ENCODE measurements at regions not wholly inside any gene's neighbourhood (a gene's known extent, or its start where the extent isn't known, plus 50 kb on each side); places are given as distances from the start of the nearest gene placed in this dataset.

- Histone ChIP-seq H3K9me3 (ENCODE audit: control insufficient read depth in 2 of 2, insufficient read depth in 1 of 2, low read depth in 1 of 2, low read length in 1 of 2) (no peaks in the 10 kb centered on the region), H3K27ac (ENCODE audit: low read depth in 2 of 2, low read length in 1 of 2) (no peak overlapping the region), H3K4me1 (ENCODE audit: control insufficient read depth in 2 of 2, insufficient read depth in 2 of 2, low read length in 1 of 2) (no peaks in the 10 kb centered on the region), H3K27me3 (ENCODE audit: control insufficient read depth in 1 of 2, insufficient read depth in 2 of 2, low read length in 2 of 2) (no peaks in the 10 kb centered on the region), H3K36me3 (ENCODE audit: control insufficient read depth in 2 of 2, insufficient read depth in 2 of 2, low read length in 1 of 2) (no peaks in the 10 kb centered on the region), H3K4me3 (ENCODE audit: low read depth in 1 of 2, low read length in 2 of 2) (no peak overlapping the region)
- WGBS, 2 donors, result 38 to 58% methylated on average over 7 of the region's 7 CpGs
Measured at GRCh38 chr5:74415695-74416102, 224.8 kb downstream of the ENC1 start.

GRCh38 chr5:74414228-74414627 is 226.3 kb downstream of the ENC1 start:
- H3K9me3 ChIP-seq (ENCODE audit: control insufficient read depth in 2 of 2, insufficient read depth in 1 of 2, low read depth in 1 of 2, low read length in 1 of 2), result no peaks in the 10 kb centered on the region
- no peak overlapping the region for H3K4me3 ChIP-seq (ENCODE audit: low read depth in 1 of 2, low read length in 2 of 2)
- no peaks in the 10 kb centered on the region for H3K36me3 ChIP-seq (ENCODE audit: control insufficient read depth in 2 of 2, insufficient read depth in 2 of 2, low read length in 1 of 2)
- no peaks in the 10 kb centered on the region for H3K4me1 ChIP-seq (ENCODE audit: control insufficient read depth in 2 of 2, insufficient read depth in 2 of 2, low read length in 1 of 2)
- H3K27me3 ChIP-seq (ENCODE audit: control insufficient read depth in 1 of 2, insufficient read depth in 2 of 2, low read length in 2 of 2), result no peaks in the 10 kb centered on the region
- WGBS, 2 donors, result 92 to 93% methylated on average over 2 of the region's 2 CpGs
- no peak overlapping the region for H3K27ac ChIP-seq (ENCODE audit: low read depth in 2 of 2, low read length in 1 of 2)

- 74% methylated on average over 3 of the region's 3 CpGs for WGBS, 2 donors
- H3K27ac ChIP-seq (ENCODE audit: low read depth in 2 of 2, low read length in 1 of 2), result no peak overlapping the region
Measured at GRCh38 chr5:74413403-74414048, 227.0 kb downstream of the ENC1 start.

GRCh38 chr5:74412066-74412465 is 228.5 kb downstream of the ENC1 start:
- H3K36me3 ChIP-seq (ENCODE audit: control insufficient read depth in 2 of 2, insufficient read depth in 2 of 2, low read length in 1 of 2), result no peaks in the 10 kb centered on the region

More at GRCh38 chr5:74413403-74414048, 227.0 kb downstream of the ENC1 start:
- H3K27me3 ChIP-seq (ENCODE audit: control insufficient read depth in 1 of 2, insufficient read depth in 2 of 2, low read length in 2 of 2), result no peaks in the 10 kb centered on the region
- no peak overlapping the region for H3K4me3 ChIP-seq (ENCODE audit: low read depth in 1 of 2, low read length in 2 of 2)
- no peaks in the 10 kb centered on the region for H3K4me1 ChIP-seq (ENCODE audit: control insufficient read depth in 2 of 2, insufficient read depth in 2 of 2, low read length in 1 of 2)
- no peaks in the 10 kb centered on the region for H3K36me3 ChIP-seq (ENCODE audit: control insufficient read depth in 2 of 2, insufficient read depth in 2 of 2, low read length in 1 of 2)
- H3K9me3 ChIP-seq (ENCODE audit: control insufficient read depth in 2 of 2, insufficient read depth in 1 of 2, low read depth in 1 of 2, low read length in 1 of 2), result no peaks in the 10 kb centered on the region

GRCh38 chr5:74409712-74410111 is 230.8 kb downstream of the ENC1 start:
- no peak overlapping the region for H3K4me3 ChIP-seq (ENCODE audit: low read depth in 1 of 2, low read length in 2 of 2)
- H3K9me3 ChIP-seq (ENCODE audit: control insufficient read depth in 2 of 2, insufficient read depth in 1 of 2, low read depth in 1 of 2, low read length in 1 of 2), result no peaks in the 10 kb centered on the region
- H3K27me3 ChIP-seq (ENCODE audit: control insufficient read depth in 1 of 2, insufficient read depth in 2 of 2, low read length in 2 of 2), result no peaks in the 10 kb centered on the region
- H3K27ac ChIP-seq (ENCODE audit: low read depth in 2 of 2, low read length in 1 of 2), result no peak overlapping the region
- H3K36me3 ChIP-seq (ENCODE audit: control insufficient read depth in 2 of 2, insufficient read depth in 2 of 2, low read length in 1 of 2), result no peaks in the 10 kb centered on the region
- H3K4me1 ChIP-seq (ENCODE audit: control insufficient read depth in 2 of 2, insufficient read depth in 2 of 2, low read length in 1 of 2), result no peaks in the 10 kb centered on the region

More at GRCh38 chr5:74412066-74412465, 228.5 kb downstream of the ENC1 start:
- no peak overlapping the region for H3K4me3 ChIP-seq (ENCODE audit: low read depth in 1 of 2, low read length in 2 of 2)
- H3K27me3 ChIP-seq (ENCODE audit: control insufficient read depth in 1 of 2, insufficient read depth in 2 of 2, low read length in 2 of 2), result no peaks in the 10 kb centered on the region
- H3K9me3 ChIP-seq (ENCODE audit: control insufficient read depth in 2 of 2, insufficient read depth in 1 of 2, low read depth in 1 of 2, low read length in 1 of 2), result no peaks in the 10 kb centered on the region
- 0 to 45% methylated on average over 1 of the region's 1 CpG for WGBS, 2 donors
- H3K27ac ChIP-seq (ENCODE audit: low read depth in 2 of 2, low read length in 1 of 2), result no peak overlapping the region
- no peaks in the 10 kb centered on the region for H3K4me1 ChIP-seq (ENCODE audit: control insufficient read depth in 2 of 2, insufficient read depth in 2 of 2, low read length in 1 of 2)

DNA sequence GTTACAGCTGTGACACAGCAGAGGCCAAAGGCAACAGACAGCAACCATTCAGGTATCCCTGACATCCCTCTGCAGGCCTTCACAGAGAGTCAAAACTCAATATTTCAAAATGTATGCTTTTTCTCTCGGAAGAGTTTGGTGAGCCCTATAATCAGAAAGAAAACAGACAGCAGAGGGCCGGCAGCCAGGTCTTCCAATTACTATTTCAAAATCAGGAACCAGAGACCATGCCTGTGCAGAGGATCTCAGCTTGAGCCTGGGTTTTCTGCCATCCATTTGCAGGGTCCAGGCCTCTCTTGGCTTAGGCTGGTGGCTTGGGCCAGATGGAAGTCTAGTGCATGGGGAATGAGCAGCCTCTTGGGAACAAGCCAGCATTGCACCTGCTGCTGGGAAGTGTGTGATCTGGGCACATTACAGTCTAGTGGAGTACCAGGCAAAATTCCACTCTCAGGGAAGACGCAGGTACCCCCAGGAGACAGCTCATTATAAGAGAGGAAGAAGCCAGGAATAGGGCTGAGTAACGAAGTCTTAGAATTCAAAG is 231.3 kb downstream of the ENC1 start:
- Histone ChIP-seq H3K27ac (ENCODE audit: low read depth in 2 of 2, low read length in 1 of 2) (no peak overlapping the region), H3K4me3 (ENCODE audit: low read depth in 1 of 2, low read length in 2 of 2) (no peak overlapping the region), H3K27me3 (ENCODE audit: control insufficient read depth in 1 of 2, insufficient read depth in 2 of 2, low read length in 2 of 2) (no peaks in the 10 kb centered on the region), H3K4me1 (ENCODE audit: control insufficient read depth in 2 of 2, insufficient read depth in 2 of 2, low read length in 1 of 2) (no peaks in the 10 kb centered on the region), H3K36me3 (ENCODE audit: control insufficient read depth in 2 of 2, insufficient read depth in 2 of 2, low read length in 1 of 2) (no peaks in the 10 kb centered on the region), H3K9me3 (ENCODE audit: control insufficient read depth in 2 of 2, insufficient read depth in 1 of 2, low read depth in 1 of 2, low read length in 1 of 2) (no peaks in the 10 kb centered on the region)
- 86 to 89% methylated on average over 4 of the region's 4 CpGs for WGBS, 2 donors

- no peaks in the 10 kb centered on the region for H3K36me3 ChIP-seq (ENCODE audit: control insufficient read depth in 2 of 2, insufficient read depth in 2 of 2, low read length in 1 of 2)
- H3K27ac ChIP-seq (ENCODE audit: low read depth in 2 of 2, low read length in 1 of 2), result no peak overlapping the region
- H3K4me3 ChIP-seq (ENCODE audit: low read depth in 1 of 2, low read length in 2 of 2), result no peak overlapping the region
- no peaks in the 10 kb centered on the region for H3K4me1 ChIP-seq (ENCODE audit: control insufficient read depth in 2 of 2, insufficient read depth in 2 of 2, low read length in 1 of 2)
- no peaks in the 10 kb centered on the region for H3K27me3 ChIP-seq (ENCODE audit: control insufficient read depth in 1 of 2, insufficient read depth in 2 of 2, low read length in 2 of 2)
- 44 to 58% methylated on average over 7 of the region's 7 CpGs for WGBS, 2 donors
- no peaks in the 10 kb centered on the region for H3K9me3 ChIP-seq (ENCODE audit: control insufficient read depth in 2 of 2, insufficient read depth in 1 of 2, low read depth in 1 of 2, low read length in 1 of 2)
Measured at GRCh38 chr5:74408150-74409043, 232.1 kb downstream of the ENC1 start.

- 53 to 86% methylated on average over 1 of the region's 1 CpG for WGBS, 2 donors
- no peak overlapping the region for H3K4me3 ChIP-seq (ENCODE audit: low read depth in 1 of 2, low read length in 2 of 2)
- no peaks in the 10 kb centered on the region for H3K27me3 ChIP-seq (ENCODE audit: control insufficient read depth in 1 of 2, insufficient read depth in 2 of 2, low read length in 2 of 2)
- H3K27ac ChIP-seq (ENCODE audit: low read depth in 2 of 2, low read length in 1 of 2), result no peak overlapping the region
- H3K4me1 ChIP-seq (ENCODE audit: control insufficient read depth in 2 of 2, insufficient read depth in 2 of 2, low read length in 1 of 2), result no peaks in the 10 kb centered on the region
- no peaks in the 10 kb centered on the region for H3K9me3 ChIP-seq (ENCODE audit: control insufficient read depth in 2 of 2, insufficient read depth in 1 of 2, low read depth in 1 of 2, low read length in 1 of 2)
- no peaks in the 10 kb centered on the region for H3K36me3 ChIP-seq (ENCODE audit: control insufficient read depth in 2 of 2, insufficient read depth in 2 of 2, low read length in 1 of 2)
Measured at GRCh38 chr5:74407701-74408100, 232.8 kb downstream of the ENC1 start.

- WGBS, 2 donors, result 73 to 87% methylated on average over 3 of the region's 3 CpGs
- Histone ChIP-seq H3K27me3 (ENCODE audit: control insufficient read depth in 1 of 2, insufficient read depth in 2 of 2, low read length in 2 of 2) (no peaks in the 10 kb centered on the region), H3K4me1 (ENCODE audit: control insufficient read depth in 2 of 2, insufficient read depth in 2 of 2, low read length in 1 of 2) (no peaks in the 10 kb centered on the region), H3K4me3 (ENCODE audit: low read depth in 1 of 2, low read length in 2 of 2) (no peak overlapping the region), H3K27ac (ENCODE audit: low read depth in 2 of 2, low read length in 1 of 2) (no peak overlapping the region), H3K36me3 (ENCODE audit: control insufficient read depth in 2 of 2, insufficient read depth in 2 of 2, low read length in 1 of 2) (no peaks in the 10 kb centered on the region), H3K9me3 (ENCODE audit: control insufficient read depth in 2 of 2, insufficient read depth in 1 of 2, low read depth in 1 of 2, low read length in 1 of 2) (no peaks in the 10 kb centered on the region)
Measured at GRCh38 chr5:74406844-74407243, 233.7 kb downstream of the ENC1 start.
